ENCODE measurements at regions not wholly inside any gene's neighbourhood (a gene's known extent, or its start where the extent isn't known, plus 50 kb on each side); places are given as distances from the start of the nearest gene placed in this dataset.

DNA sequence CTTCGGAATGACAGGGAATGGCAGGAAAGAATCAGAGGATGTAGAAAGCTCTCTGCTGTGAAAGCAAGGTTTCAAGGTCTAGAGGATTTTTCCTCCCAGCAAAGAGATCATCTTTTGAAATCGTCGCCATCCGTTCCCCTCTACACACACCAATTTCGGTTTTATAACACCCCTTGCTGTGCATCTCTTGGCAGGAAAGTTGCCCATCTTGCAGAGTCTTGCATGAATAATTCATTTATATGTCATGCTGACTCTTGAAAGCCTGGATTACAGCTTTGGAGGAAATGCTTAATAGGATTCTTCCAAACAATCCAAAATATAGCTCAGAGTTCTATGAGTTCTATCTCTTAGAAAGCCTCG is 262.7 kb downstream of the CHL1 start:
- no peak overlapping the region for H3K27ac ChIP-seq
- TF ChIP-seq, protein P1, sequence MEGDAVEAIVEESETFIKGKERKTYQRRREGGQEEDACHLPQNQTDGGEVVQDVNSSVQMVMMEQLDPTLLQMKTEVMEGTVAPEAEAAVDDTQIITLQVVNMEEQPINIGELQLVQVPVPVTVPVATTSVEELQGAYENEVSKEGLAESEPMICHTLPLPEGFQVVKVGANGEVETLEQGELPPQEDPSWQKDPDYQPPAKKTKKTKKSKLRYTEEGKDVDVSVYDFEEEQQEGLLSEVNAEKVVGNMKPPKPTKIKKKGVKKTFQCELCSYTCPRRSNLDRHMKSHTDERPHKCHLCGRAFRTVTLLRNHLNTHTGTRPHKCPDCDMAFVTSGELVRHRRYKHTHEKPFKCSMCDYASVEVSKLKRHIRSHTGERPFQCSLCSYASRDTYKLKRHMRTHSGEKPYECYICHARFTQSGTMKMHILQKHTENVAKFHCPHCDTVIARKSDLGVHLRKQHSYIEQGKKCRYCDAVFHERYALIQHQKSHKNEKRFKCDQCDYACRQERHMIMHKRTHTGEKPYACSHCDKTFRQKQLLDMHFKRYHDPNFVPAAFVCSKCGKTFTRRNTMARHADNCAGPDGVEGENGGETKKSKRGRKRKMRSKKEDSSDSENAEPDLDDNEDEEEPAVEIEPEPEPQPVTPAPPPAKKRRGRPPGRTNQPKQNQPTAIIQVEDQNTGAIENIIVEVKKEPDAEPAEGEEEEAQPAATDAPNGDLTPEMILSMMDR (conservative IDR thresholded peaks at IDR 0.05; ENCODE audit: low read depth), result no peak
- POLR2A ChIA-PET (ENCODE audit: low non-redundant PET), result no interaction called here
- CTCF ChIA-PET, result no interaction called here
- no peak for DNase-seq (ENCODE audit: low spot score)

DNA sequence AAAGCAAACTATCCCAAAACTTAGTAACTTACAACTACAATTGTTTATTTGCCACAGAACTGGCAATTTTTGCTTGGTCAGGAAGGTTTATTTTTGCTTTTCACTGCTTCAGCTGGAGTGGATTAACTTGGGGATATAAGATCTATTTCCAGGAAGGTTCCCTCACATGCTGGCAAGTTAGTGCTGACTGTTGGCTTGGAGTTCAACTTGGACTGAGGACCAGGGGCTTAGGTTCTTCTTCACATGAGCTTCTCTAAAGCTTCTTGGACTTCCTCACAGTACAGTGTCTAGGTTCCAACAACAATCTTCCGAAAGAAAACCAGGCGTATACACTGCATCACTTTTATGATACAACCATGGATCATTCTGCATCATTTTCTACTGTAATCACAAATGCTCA is 264.4 kb downstream of the CHL1 start:
- POLR2A ChIA-PET (ENCODE audit: low non-redundant PET), result no interaction called here
- TF ChIP-seq, protein P1 (conservative IDR thresholded peaks at IDR 0.05; ENCODE audit: low read depth), result no peak
- CTCF ChIA-PET, result no interaction called here
- no peak for DNase-seq (ENCODE audit: low spot score)
- H3K27ac ChIP-seq, result no peak overlapping the region

DNA sequence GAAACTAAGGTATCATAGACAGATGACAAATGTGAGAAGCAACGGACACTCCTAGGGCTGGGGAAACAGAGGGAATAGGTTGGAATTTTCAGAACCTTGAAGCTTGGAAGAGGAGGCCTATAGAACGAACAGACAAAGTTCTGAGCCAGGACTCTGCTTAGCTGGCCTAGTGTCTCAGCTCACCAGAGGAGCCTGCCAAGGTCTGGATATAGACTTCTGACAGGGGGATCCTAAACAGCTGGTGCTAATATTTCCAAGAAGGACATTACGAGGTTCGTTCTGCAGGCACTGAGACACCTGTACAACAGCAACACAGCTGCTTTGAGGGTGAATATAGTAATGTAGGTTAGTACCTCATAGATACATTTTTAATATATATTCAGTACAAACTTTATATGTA is 266.3 kb downstream of the CHL1 start:
- no peak for DNase-seq (ENCODE audit: low spot score)
- ChIA-PET CTCF (no interaction called here), POLR2A (ENCODE audit: low non-redundant PET) (no interaction called here)
- H3K27ac ChIP-seq, result no peak overlapping the region
- TF ChIP-seq, protein P1 (conservative IDR thresholded peaks at IDR 0.05; ENCODE audit: low read depth), result no peak

DNA sequence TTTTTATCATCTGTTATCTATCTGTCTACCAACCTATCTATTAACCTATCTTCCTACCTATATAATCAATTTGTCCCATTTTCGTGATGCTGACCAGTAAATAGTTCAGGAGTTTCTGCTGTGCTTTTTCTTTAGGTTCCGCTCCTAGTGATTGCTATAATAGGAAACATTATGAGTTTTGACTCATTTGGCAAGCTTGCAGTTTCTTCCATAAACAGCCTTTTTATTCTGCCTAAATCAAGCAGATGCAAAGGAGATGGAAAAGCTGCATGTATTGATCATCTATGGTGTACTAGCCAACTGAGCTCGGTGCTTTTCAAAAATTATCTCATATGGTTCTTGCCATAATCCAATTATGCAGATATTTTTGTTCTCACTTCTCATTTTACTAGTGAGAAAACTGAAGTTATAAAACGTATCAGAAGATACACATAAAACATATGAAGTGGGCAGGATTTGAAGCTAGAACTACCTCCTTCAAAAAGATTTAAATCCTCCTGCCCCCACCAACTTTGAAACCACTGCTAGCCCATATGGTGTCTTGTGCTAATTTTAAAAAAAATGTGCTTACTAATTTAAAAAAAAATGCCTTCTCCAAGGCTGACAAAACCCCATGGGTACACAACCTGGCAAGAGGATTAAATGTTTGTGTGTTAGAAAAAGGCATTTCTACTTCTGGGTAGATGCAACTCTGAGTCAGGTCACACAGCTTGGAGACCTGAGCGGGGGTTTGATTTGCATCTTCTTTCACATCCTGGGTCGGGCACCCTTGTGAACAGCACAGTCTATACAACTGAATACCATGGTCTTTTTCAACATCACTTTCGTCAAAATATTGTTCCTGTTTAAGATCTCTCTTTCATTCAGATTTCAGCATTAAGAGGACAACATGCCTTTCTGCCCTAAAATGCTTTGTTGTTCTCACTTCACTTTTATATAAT is 267.0 kb downstream of the CHL1 start:
- no peak overlapping the region for H3K27ac ChIP-seq
- ChIA-PET CTCF (no interaction called here), POLR2A (ENCODE audit: low non-redundant PET) (no interaction called here)
- no peak for DNase-seq (ENCODE audit: low spot score)
- TF ChIP-seq, protein P1 (conservative IDR thresholded peaks at IDR 0.05; ENCODE audit: low read depth), result no peak

DNA sequence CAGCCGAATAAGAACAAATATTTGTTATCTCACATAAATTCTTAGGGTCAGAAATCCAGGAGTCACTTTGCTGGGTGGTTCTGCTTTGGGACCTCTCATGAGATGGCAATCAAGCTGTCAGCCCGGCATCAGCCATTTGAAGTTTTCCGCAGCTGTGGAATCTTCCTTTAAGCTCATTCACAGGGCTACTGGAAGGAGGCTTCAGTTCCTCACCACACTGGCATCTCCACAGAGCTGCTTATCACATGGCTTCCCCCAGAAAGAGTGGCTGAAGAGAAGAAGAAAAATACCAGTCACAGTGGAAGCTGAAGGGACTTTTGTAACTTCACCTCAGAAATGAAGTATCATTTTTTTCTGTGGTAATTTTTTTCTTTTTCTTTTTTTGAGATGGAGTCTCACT is 267.7 kb downstream of the CHL1 start:
- ChIA-PET CTCF (interaction anchor here (0.6 kb wide), 1 partner anchor 71 kb away, joined by 3 read pairs; no protein-coding TSS in a partner anchor), POLR2A (ENCODE audit: low non-redundant PET) (no interaction called here)
- no peak overlapping the region for H3K27ac ChIP-seq
- TF ChIP-seq, protein P1 (conservative IDR thresholded peaks at IDR 0.05; ENCODE audit: low read depth), result no peak
- DNase-seq (ENCODE audit: low spot score), result no peak

DNA sequence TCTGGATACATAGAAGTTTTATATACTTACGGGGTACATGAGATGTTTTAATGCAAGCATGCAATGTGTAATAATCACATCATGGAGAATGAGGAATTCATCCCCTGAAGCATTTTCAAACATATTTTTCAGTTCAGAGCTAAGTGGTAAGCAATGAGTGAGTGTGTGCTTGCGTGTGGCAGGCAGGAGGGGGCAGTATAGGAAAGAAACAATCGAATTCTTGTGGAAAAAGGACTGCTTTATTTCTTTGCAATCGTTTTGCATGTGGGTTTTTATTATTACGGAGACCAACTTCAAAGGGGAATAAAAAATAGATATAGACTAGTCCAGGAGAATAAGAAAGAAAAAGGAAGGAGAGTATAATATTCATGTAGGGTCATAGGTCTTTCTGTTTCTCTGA is 271.6 kb downstream of the CHL1 start:
- CTCF ChIA-PET, result no interaction called here
- TF ChIP-seq, protein P1 (conservative IDR thresholded peaks at IDR 0.05; ENCODE audit: low read depth), result no peak
- H3K27ac ChIP-seq, result no peak overlapping the region
- POLR2A ChIA-PET (ENCODE audit: low non-redundant PET), result no interaction called here
- no peak for DNase-seq (ENCODE audit: low spot score)
